ENCODE measurements at regions not wholly inside any gene's neighbourhood (a gene's known extent, or its start where the extent isn't known, plus 50 kb on each side); places are given as distances from the start of the nearest gene placed in this dataset.

DNA sequence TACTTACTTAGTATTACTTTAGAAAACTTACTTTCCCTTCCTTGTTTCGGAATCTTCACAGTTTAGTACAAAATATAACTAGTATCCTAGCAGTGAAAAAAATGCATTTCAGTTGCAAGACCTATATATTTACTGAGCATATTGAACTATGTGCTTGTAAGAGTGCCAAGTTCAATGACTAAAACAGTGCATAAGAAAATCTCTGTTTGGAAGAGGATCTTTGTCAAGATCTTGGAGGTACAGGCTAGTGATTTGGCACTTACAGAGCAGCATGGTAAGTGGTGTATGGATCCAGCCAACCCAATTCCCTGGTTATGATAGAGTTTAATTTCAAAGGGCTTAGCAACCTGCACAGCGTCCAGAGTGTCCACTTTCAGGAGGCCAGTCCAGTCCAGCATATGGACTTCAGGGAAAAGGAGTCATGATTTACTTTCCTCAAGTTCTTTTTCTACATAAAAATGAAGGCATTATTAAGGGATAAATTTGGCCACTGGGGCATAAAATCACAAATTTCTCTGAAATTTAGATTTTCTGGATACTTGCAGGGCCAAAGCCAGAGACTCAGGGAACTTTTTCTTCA lies 625.8 kb upstream of the BCHE start:
- TF ChIP-seq, protein P1, sequence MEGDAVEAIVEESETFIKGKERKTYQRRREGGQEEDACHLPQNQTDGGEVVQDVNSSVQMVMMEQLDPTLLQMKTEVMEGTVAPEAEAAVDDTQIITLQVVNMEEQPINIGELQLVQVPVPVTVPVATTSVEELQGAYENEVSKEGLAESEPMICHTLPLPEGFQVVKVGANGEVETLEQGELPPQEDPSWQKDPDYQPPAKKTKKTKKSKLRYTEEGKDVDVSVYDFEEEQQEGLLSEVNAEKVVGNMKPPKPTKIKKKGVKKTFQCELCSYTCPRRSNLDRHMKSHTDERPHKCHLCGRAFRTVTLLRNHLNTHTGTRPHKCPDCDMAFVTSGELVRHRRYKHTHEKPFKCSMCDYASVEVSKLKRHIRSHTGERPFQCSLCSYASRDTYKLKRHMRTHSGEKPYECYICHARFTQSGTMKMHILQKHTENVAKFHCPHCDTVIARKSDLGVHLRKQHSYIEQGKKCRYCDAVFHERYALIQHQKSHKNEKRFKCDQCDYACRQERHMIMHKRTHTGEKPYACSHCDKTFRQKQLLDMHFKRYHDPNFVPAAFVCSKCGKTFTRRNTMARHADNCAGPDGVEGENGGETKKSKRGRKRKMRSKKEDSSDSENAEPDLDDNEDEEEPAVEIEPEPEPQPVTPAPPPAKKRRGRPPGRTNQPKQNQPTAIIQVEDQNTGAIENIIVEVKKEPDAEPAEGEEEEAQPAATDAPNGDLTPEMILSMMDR (IDR thresholded peaks at IDR 0.05), result no peak
- no peak for TF ChIP-seq EZH2 (IDR thresholded peaks at IDR 0.05)
- no peak for TF ChIP-seq EZH2phosphoT487 (IDR thresholded peaks at IDR 0.05)
